Mesenchymal stem cell (in vitro differentiated cells and primary cell): ENCODE measurements at regions not wholly inside any gene's neighbourhood (a gene's known extent, or its start where the extent isn't known, plus 50 kb on each side); places are given as distances from the start of the nearest gene placed in this dataset.

Source experiments
- DNase-seq: peaks from one replicate; pipeline ENCODE4 v3.0.0-alpha.2; 2013
- H2AFZ ChIP-seq: one replicate; pipeline ENCODE4 v1.6.1; 2013; ENCODE audit warnings: low read depth, mild to moderate bottlenecking, control low read depth, inconsistent platforms, low read length, moderate library complexity
- H2AK5ac ChIP-seq: 2 replicates; pipeline ENCODE4 v1.6.1; 2013; ENCODE audit warnings: low read length, moderate library complexity, mild to moderate bottlenecking, inconsistent platforms; ENCODE audit not compliant: severe bottlenecking
- H2BK120ac ChIP-seq: one replicate; pipeline ENCODE4 v1.6.1; 2013; ENCODE audit warnings: low read depth, mild to moderate bottlenecking, inconsistent platforms, low read length, moderate library complexity
- H2BK12ac ChIP-seq, 2 experiments: one replicate each; pipeline ENCODE4 v1.6.1; 2013; ENCODE audit warnings: inconsistent platforms in 2 of 2, low read length in 2 of 2, mild to moderate bottlenecking in 2 of 2, moderate library complexity in 2 of 2, control low read depth in 1 of 2
- H2BK15ac ChIP-seq: one replicate; pipeline ENCODE4 v1.6.1; 2013; ENCODE audit warnings: mild to moderate bottlenecking, low read depth, inconsistent platforms; ENCODE audit not compliant: poor library complexity, severe bottlenecking
- H2BK5ac ChIP-seq: 2 replicates; pipeline ENCODE4 v1.6.1; 2013; ENCODE audit warnings: low read depth, mild to moderate bottlenecking, low read length, control low read depth, inconsistent platforms; ENCODE audit not compliant: poor library complexity, severe bottlenecking
- H3K14ac ChIP-seq, 2 experiments: one replicate each; pipeline ENCODE4 v1.6.1; 2013; ENCODE audit warnings: inconsistent platforms in 2 of 2, low read length in 2 of 2, control low read depth in 1 of 2, mild to moderate bottlenecking in 1 of 2, moderate library complexity in 1 of 2
- H3K18ac ChIP-seq, 2 experiments: one replicate each; pipeline ENCODE4 v1.6.1; 2013; ENCODE audit warnings: inconsistent platforms in 2 of 2, low read length in 2 of 2, control low read depth in 1 of 2, low read depth in 1 of 2, mild to moderate bottlenecking in 1 of 2
- H3K23ac ChIP-seq, 2 experiments: one replicate each; pipeline ENCODE4 v1.6.1; 2013; ENCODE audit warnings: inconsistent platforms in 2 of 2, low read length in 2 of 2, mild to moderate bottlenecking in 2 of 2, moderate library complexity in 2 of 2, control low read depth in 1 of 2
- H3K27ac ChIP-seq: 2 replicates; pipeline ENCODE4 v1.5.1; 2013; ENCODE audit warnings: mild to moderate bottlenecking, moderate library complexity, low read length, control low read depth, inconsistent platforms; ENCODE audit not compliant: poor library complexity, severe bottlenecking
- H3K27me3 ChIP-seq, 2 experiments: 2 replicates each; pipeline versions ENCODE4 v1.6.1 to v1.7.0; 2013; ENCODE audit warnings: low read length in 2 of 2, mild to moderate bottlenecking in 2 of 2, moderate library complexity in 2 of 2, control low read depth in 1 of 2, inconsistent platforms in 1 of 2; ENCODE audit not compliant: control insufficient read depth in 1 of 2, insufficient read depth in 1 of 2
- H3K36me3 ChIP-seq, 2 experiments: 2 replicates each; pipeline versions ENCODE4 v1.6.1 to v1.7.0; 2013; ENCODE audit warnings: low read length in 2 of 2, control low read depth in 1 of 2, inconsistent platforms in 1 of 2, low read depth in 1 of 2, mild to moderate bottlenecking in 1 of 2; ENCODE audit not compliant: insufficient read depth in 2 of 2, control insufficient read depth in 1 of 2
- H3K4ac ChIP-seq, 2 experiments: one replicate each; pipeline ENCODE4 v1.6.1; 2013; ENCODE audit warnings: inconsistent platforms in 2 of 2, low read length in 2 of 2, mild to moderate bottlenecking in 2 of 2, moderate library complexity in 2 of 2, control low read depth in 1 of 2, low read depth in 1 of 2
- H3K4me1 ChIP-seq: 2 replicates; pipeline ENCODE4 v1.6.1; 2013; ENCODE audit warnings: low read depth, low read length, control low read depth; ENCODE audit not compliant: control insufficient read depth, insufficient read depth
- H3K4me2 ChIP-seq: 2 replicates; pipeline ENCODE4 v1.6.1; 2013; ENCODE audit warnings: low read length, mild to moderate bottlenecking, inconsistent platforms; ENCODE audit not compliant: poor library complexity, severe bottlenecking
- H3K4me3 ChIP-seq, 2 experiments: 2 replicates each; pipeline versions ENCODE4 v1.5.1 to v1.7.0; 2013; ENCODE audit warnings: low read length in 2 of 2, mild to moderate bottlenecking in 2 of 2, control low read depth in 1 of 2, low read depth in 1 of 2; ENCODE audit not compliant: insufficient read depth in 1 of 2
- H3K79me1 ChIP-seq: replicated peaks from 2 replicates; pipeline ENCODE4 v1.6.1; 2013; ENCODE audit warnings: mild to moderate bottlenecking, control low read depth, low read length, inconsistent platforms; ENCODE audit not compliant: poor library complexity, severe bottlenecking
- H3K9ac ChIP-seq: 2 replicates; pipeline ENCODE4 v1.7.0; 2013; ENCODE audit warnings: mild to moderate bottlenecking, low read length, moderate library complexity
- H3K9me3 ChIP-seq: 2 replicates; pipeline ENCODE4 v1.7.0; 2013; ENCODE audit warnings: mild to moderate bottlenecking, low read length; ENCODE audit not compliant: control insufficient read depth
- H4K8ac ChIP-seq: one replicate; pipeline ENCODE4 v1.6.1; 2013; ENCODE audit warnings: inconsistent platforms, mild to moderate bottlenecking, low read length, moderate library complexity
- H4K91ac ChIP-seq: one replicate; pipeline ENCODE4 v1.6.1; 2013; ENCODE audit warnings: mild to moderate bottlenecking, low read length, inconsistent platforms
- WGBS: methylation state at CpG from one replicate; pipeline ENCODE4 v1.1.7; 2013; ENCODE audit warnings: mixed read lengths; 5-methylcytosine and 5-hydroxymethylcytosine counted together

GRCh38 chrX:137742846-137743245, 176.9 kb downstream of the ZIC3 start:
- Histone ChIP-seq H3K4me3 (no peak overlapping the region), H2BK12ac (no peak overlapping the region), H2BK15ac (no peak overlapping the region), H3K27me3 (no peaks in the 10 kb centered on the region), H3K14ac (no peak overlapping the region), H3K79me1 (no peaks in the 10 kb centered on the region), H3K9me3 (no peaks in the 10 kb centered on the region), H3K23ac (no peak overlapping the region), H3K4me1 (no peaks in the 10 kb centered on the region), H3K36me3 (no peaks in the 10 kb centered on the region), H4K91ac (no peak overlapping the region), H4K8ac (no peak overlapping the region), H3K4ac (no peak overlapping the region), H3K18ac (no peak overlapping the region), H3K27ac (no peak overlapping the region), H3K4me2 (no peak overlapping the region), H2BK120ac (no peak overlapping the region), H2AFZ (no peak overlapping the region), H2AK5ac (no peak overlapping the region), H2BK5ac (no peak overlapping the region), H3K9ac (no peak overlapping the region)
- DNase-seq, result no peak
- WGBS, result 76% methylated on average over 3 of the region's 3 CpGs

DNA sequence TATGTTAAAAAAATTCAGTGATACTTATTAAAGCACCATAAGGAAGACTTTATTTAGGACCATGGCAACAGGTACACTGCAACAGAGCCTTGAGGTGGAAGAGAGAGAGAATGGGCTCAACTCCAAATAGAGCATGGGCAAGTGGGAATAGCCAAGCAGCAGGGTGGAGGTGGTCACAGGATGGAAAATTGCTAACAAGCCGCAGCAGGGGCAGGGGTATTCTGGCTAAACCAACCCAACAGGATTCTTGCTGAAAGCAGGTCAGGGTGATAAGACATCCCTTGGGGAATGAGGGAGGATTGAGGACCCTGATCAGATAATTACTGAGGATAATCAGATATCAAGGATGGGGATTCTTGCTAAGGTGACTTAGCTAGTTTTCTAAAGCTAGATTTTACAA, 177.5 kb downstream of the ZIC3 start:
- no peak overlapping the region for H2BK5ac ChIP-seq

GRCh38 chrX:137746289-137746688, 180.4 kb downstream of the ZIC3 start:
- Histone ChIP-seq H2AFZ (no peak overlapping the region), H3K27me3 (no peaks in the 10 kb centered on the region), H3K4me3 (no peak overlapping the region), H2AK5ac (no peak overlapping the region), H2BK15ac (no peak overlapping the region), H3K9me3 (no peaks in the 10 kb centered on the region), H3K4me1 (no peaks in the 10 kb centered on the region), H4K8ac (no peak overlapping the region), H3K23ac (no peak overlapping the region), H3K36me3 (no peaks in the 10 kb centered on the region), H3K4me2 (no peak overlapping the region), H3K14ac (no peak overlapping the region), H4K91ac (no peak overlapping the region), H2BK120ac (no peak overlapping the region), H2BK12ac (no peak overlapping the region), H3K4ac (no peak overlapping the region), H2BK5ac (no peak overlapping the region), H3K27ac (no peak overlapping the region), H3K9ac (no peak overlapping the region), H3K18ac (no peak overlapping the region), H3K79me1 (no peaks in the 10 kb centered on the region)
- DNase-seq, result no peak
- whole genome bisulfite sequencing, result no CpG with 5 or more reads among the region's 1 CpG

More for the DNA sequence above, 177.5 kb downstream of the ZIC3 start:
- Histone ChIP-seq H4K8ac (no peak overlapping the region), H3K4me1 (no peaks in the 10 kb centered on the region), H2BK120ac (no peak overlapping the region), H3K79me1 (no peaks in the 10 kb centered on the region), H3K18ac (no peak overlapping the region), H3K9me3 (no peaks in the 10 kb centered on the region), H3K23ac (no peak overlapping the region), H3K27ac (no peak overlapping the region), H2BK15ac (no peak overlapping the region), H2BK12ac (no peak overlapping the region), H3K4me2 (no peak overlapping the region), H3K4ac (no peak overlapping the region), H2AK5ac (no peak overlapping the region), H3K27me3 (no peaks in the 10 kb centered on the region), H3K14ac (no peak overlapping the region), H3K9ac (no peak overlapping the region), H3K36me3 (no peaks in the 10 kb centered on the region), H3K4me3 (no peak overlapping the region), H2AFZ (no peak overlapping the region), H4K91ac (no peak overlapping the region)
- 40% methylated on average over 1 of the region's 1 CpG for WGBS
- no peak for DNase-seq

- H3K27ac ChIP-seq, result no peak overlapping the region
- 10% methylated on average over 5 of the region's 14 CpGs for WGBS
Observed at GRCh38 chrX:137747244-137748043, 181.5 kb downstream of the ZIC3 start.

More at GRCh38 chrX:137747244-137748043, 181.5 kb downstream of the ZIC3 start:
- H2BK5ac ChIP-seq, result no peak overlapping the region
- no peaks in the 10 kb centered on the region for H3K36me3 ChIP-seq
- no peak overlapping the region for H2AK5ac ChIP-seq
- no peak overlapping the region for H3K23ac ChIP-seq
- H4K8ac ChIP-seq, result no peak overlapping the region
- H3K4ac ChIP-seq, result no peak overlapping the region
- H3K4me2 ChIP-seq, result no peak overlapping the region
- H3K4me1 ChIP-seq, result no peaks in the 10 kb centered on the region
- no peaks in the 10 kb centered on the region for H3K79me1 ChIP-seq
- no peak overlapping the region for H2BK120ac ChIP-seq
- H3K9me3 ChIP-seq, result no peaks in the 10 kb centered on the region
- no peak overlapping the region for H2AFZ ChIP-seq
- H3K9ac ChIP-seq, result no peak overlapping the region
- H2BK15ac ChIP-seq, result no peak overlapping the region
- H3K18ac ChIP-seq, result no peak overlapping the region
- no peak overlapping the region for H4K91ac ChIP-seq
- H3K27me3 ChIP-seq, result no peaks in the 10 kb centered on the region
- H3K4me3 ChIP-seq, result no peak overlapping the region
- no peak overlapping the region for H3K14ac ChIP-seq
- no peak overlapping the region for H2BK12ac ChIP-seq
- no peak for DNase-seq
